ENCODE measurements at regions not wholly inside any gene's neighbourhood (a gene's known extent, or its start where the extent isn't known, plus 50 kb on each side); places are given as distances from the start of the nearest gene placed in this dataset.
"Not testable (repeated sequence)": the region's sequence is repeated elsewhere in the genome, so short reads cannot be mapped to it uniquely, and the experiment has no call there.

GRCh38 chr11:90629229-90629806 lies 406.5 kb upstream of the CHORDC1 start:
- Histone ChIP-seq H3K9me3 (no peaks in the 10 kb centered on the region), H3K4me3 (no peak overlapping the region), H3K27ac (replicated peaks in 1 of 4) (no peak overlapping the region), H3K27me3 (no peaks in the 10 kb centered on the region), H3K36me3 (no peaks in the 10 kb centered on the region), H3K4me1 (no peaks in the 10 kb centered on the region)
- intact Hi-C loops (cut with DNase I) = no loop called here
- no peak for DNase-seq (ENCODE audit: extremely low spot score)
- TF ChIP-seq POLR2AphosphoS5 (IDR thresholded peaks at IDR 0.05) (no peak), POLR2A (IDR thresholded peaks at IDR 0.05; ENCODE audit: low read depth) (no peak), EP300 (IDR thresholded peaks at IDR 0.05) (no peak)
- TF ChIP-seq, protein P1, sequence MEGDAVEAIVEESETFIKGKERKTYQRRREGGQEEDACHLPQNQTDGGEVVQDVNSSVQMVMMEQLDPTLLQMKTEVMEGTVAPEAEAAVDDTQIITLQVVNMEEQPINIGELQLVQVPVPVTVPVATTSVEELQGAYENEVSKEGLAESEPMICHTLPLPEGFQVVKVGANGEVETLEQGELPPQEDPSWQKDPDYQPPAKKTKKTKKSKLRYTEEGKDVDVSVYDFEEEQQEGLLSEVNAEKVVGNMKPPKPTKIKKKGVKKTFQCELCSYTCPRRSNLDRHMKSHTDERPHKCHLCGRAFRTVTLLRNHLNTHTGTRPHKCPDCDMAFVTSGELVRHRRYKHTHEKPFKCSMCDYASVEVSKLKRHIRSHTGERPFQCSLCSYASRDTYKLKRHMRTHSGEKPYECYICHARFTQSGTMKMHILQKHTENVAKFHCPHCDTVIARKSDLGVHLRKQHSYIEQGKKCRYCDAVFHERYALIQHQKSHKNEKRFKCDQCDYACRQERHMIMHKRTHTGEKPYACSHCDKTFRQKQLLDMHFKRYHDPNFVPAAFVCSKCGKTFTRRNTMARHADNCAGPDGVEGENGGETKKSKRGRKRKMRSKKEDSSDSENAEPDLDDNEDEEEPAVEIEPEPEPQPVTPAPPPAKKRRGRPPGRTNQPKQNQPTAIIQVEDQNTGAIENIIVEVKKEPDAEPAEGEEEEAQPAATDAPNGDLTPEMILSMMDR (IDR thresholded peaks at IDR 0.05) = no peak
- 81% methylated on average over 4 of the region's 4 CpGs for WGBS

DNA sequence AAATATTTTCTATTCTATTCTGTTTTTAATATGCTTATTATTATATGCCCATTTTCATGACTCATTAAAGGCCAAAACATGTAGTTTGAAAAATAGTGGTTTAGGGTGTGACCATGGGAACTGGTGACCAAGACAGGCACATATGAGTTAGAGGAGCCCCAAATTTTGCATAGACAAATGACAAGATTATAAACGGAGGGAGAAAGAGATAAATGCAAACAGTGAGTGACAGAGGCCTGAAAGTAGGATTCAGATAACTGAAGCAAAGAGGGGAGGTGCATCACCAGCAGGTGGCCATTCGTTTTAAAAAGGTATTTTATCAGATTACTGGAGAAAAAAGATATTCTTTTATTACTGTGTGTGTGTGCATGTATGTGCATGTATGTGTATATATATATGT lies 391.5 kb upstream of the CHORDC1 start:
- H3K4me3 ChIP-seq = no peak overlapping the region
- WGBS = 64% methylated on average over 2 of the region's 2 CpGs
- H3K9me3 ChIP-seq = no peaks in the 10 kb centered on the region
- H3K27me3 ChIP-seq = no peaks in the 10 kb centered on the region
- intact Hi-C loops (cut with DNase I) = no loop called here
- DNase-seq (ENCODE audit: extremely low spot score) = no peak
- no peaks in the 10 kb centered on the region for H3K4me1 ChIP-seq
- no peak for TF ChIP-seq POLR2A (IDR thresholded peaks at IDR 0.05; ENCODE audit: low read depth)
- TF ChIP-seq, protein P1 (IDR thresholded peaks at IDR 0.05) = no peak
- no peak for TF ChIP-seq POLR2AphosphoS5 (IDR thresholded peaks at IDR 0.05)
- no peak for TF ChIP-seq EP300 (IDR thresholded peaks at IDR 0.05)
- no peak overlapping the region for H3K27ac ChIP-seq (replicated peaks in 1 of 4)
- no peaks in the 10 kb centered on the region for H3K36me3 ChIP-seq

DNA sequence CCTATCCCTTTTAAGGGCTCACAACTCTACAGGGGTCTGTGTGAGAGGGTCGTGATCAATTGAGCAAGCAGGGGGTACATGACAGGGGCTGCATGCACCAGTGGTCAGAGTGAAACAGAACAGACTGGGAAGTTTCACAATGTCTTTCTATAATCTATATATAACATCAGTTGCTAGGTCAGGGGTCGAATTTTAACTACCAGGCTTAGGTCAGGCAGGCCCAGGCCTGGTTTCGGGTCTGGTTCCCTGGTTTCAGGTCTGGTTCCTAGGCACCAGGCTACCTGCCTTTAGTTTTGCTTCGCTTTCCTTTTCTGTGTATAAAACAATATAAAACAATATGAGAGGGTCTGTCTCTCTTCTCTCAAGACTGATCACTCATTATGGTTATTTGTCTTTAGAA lies 390.2 kb upstream of the CHORDC1 start:
- intact Hi-C loops (cut with DNase I); H3K36me3 ChIP-seq; H3K27me3 ChIP-seq; H3K4me3 ChIP-seq; H3K4me1 ChIP-seq; DNase-seq (ENCODE audit: extremely low spot score); H3K9me3 ChIP-seq; H3K27ac ChIP-seq (replicated peaks in 1 of 4): not testable (repeated sequence)
- 83% methylated on average over 4 of the region's 4 CpGs for WGBS

- intact Hi-C loops (cut with DNase I) = no loop called here
- DNase-seq (ENCODE audit: extremely low spot score) = no peak
- H3K36me3 ChIP-seq = no peaks in the 10 kb centered on the region
- 89% methylated on average over 1 of the region's 1 CpG for WGBS
- H3K27me3 ChIP-seq = no peaks in the 10 kb centered on the region
- H3K9me3 ChIP-seq = no peaks in the 10 kb centered on the region
- H3K4me1 ChIP-seq = no peaks in the 10 kb centered on the region
- no peak overlapping the region for H3K27ac ChIP-seq (replicated peaks in 1 of 4)
- no peak overlapping the region for H3K4me3 ChIP-seq
- TF ChIP-seq, protein P1 (IDR thresholded peaks at IDR 0.05) = no peak
- TF ChIP-seq POLR2AphosphoS5 (IDR thresholded peaks at IDR 0.05) (no peak), EP300 (IDR thresholded peaks at IDR 0.05) (no peak), POLR2A (IDR thresholded peaks at IDR 0.05; ENCODE audit: low read depth) (no peak)
Measured at GRCh38 chr11:90606721-90607120, 383.9 kb upstream of the CHORDC1 start.

GRCh38 chr11:90601261-90601660 lies 378.4 kb upstream of the CHORDC1 start:
- WGBS = 89% methylated on average over 1 of the region's 1 CpG
- Histone ChIP-seq H3K4me1 (no peaks in the 10 kb centered on the region), H3K27ac (replicated peaks in 1 of 4) (no peak overlapping the region), H3K36me3 (no peaks in the 10 kb centered on the region), H3K4me3 (no peak overlapping the region), H3K27me3 (no peaks in the 10 kb centered on the region), H3K9me3 (no peaks in the 10 kb centered on the region)
- no peak for DNase-seq (ENCODE audit: extremely low spot score)
- TF ChIP-seq POLR2A (IDR thresholded peaks at IDR 0.05; ENCODE audit: low read depth) (no peak), EP300 (IDR thresholded peaks at IDR 0.05) (no peak), POLR2AphosphoS5 (IDR thresholded peaks at IDR 0.05) (no peak)
- TF ChIP-seq, protein P1 (IDR thresholded peaks at IDR 0.05) = no peak
- intact Hi-C loops (cut with DNase I) = no loop called here
